Transverse colon (tissue), 3 donors: ENCODE measurements at regions not wholly inside any gene's neighbourhood (a gene's known extent, or its start where the extent isn't known, plus 50 kb on each side); places are given as distances from the start of the nearest gene placed in this dataset.

Experiments used
- POLR2A ChIP-seq: fragments of 450-650 bp; IDR thresholded peaks from one replicate; pipeline ENCODE4 v1.6.1; 2016; ENCODE audit warnings: antibody characterized with exemption, mild to moderate bottlenecking, moderate library complexity
- TF ChIP-seq, protein P1 (sequence below), 5 experiments: fragments of 200-600 bp in 3 of 5; fragments of 450-650 bp in 2 of 5; sonication (generic) in 3 of 5; IDR thresholded peaks; 1 replicate in 2 of 5; 2 replicates in 3 of 5; pipeline ENCODE4 v1.5.1; 2016 to 2017; ENCODE audit warnings: antibody characterized with exemption in 5 of 5, inconsistent platforms in 3 of 5, mild to moderate bottlenecking in 2 of 5, moderate library complexity in 1 of 5

DNA sequence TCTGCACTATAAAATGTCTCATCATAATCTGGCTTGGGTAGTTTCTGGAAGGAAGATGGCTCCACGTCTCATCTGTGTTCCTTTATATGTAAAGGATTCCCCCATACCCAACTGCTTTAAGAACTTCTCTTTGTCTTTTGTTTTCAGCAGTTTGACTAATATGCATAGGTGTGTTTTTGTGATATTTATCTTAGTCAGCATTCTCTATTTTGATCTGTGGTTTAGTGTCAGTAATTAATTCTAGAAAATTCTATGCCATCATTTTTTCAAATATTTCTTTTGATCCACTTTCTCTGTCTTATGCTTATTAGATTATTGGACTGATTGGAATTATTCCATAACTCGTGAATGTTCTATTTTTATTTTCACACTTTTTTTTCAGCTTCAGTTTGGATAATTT lies 286.3 kb upstream of the THRB start:
- no peak for TF ChIP-seq POLR2A
- TF ChIP-seq, protein P1, sequence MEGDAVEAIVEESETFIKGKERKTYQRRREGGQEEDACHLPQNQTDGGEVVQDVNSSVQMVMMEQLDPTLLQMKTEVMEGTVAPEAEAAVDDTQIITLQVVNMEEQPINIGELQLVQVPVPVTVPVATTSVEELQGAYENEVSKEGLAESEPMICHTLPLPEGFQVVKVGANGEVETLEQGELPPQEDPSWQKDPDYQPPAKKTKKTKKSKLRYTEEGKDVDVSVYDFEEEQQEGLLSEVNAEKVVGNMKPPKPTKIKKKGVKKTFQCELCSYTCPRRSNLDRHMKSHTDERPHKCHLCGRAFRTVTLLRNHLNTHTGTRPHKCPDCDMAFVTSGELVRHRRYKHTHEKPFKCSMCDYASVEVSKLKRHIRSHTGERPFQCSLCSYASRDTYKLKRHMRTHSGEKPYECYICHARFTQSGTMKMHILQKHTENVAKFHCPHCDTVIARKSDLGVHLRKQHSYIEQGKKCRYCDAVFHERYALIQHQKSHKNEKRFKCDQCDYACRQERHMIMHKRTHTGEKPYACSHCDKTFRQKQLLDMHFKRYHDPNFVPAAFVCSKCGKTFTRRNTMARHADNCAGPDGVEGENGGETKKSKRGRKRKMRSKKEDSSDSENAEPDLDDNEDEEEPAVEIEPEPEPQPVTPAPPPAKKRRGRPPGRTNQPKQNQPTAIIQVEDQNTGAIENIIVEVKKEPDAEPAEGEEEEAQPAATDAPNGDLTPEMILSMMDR (IDR thresholded peaks at IDR 0.05): no peak
